Smooth muscle cell (in vitro differentiated cells): ENCODE measurements at regions not wholly inside any gene's neighbourhood (a gene's known extent, or its start where the extent isn't known, plus 50 kb on each side); places are given as distances from the start of the nearest gene placed in this dataset.
"Not testable (repeated sequence)": the region's sequence is repeated elsewhere in the genome, so short reads cannot be mapped to it uniquely, and the experiment has no call there.

Experiments used
- DNase-seq: peaks from one replicate; lab custom pipeline; 2025; ENCODE audit not compliant: unreplicated experiment; lab: John Stamatoyannopoulos, UW
- H2AFZ ChIP-seq: fragments of 200-600 bp; sonication (generic); 2 replicates; pipeline ENCODE4 v1.6.0; 2016; ENCODE audit warnings: antibody characterized with exemption, low read depth, mild to moderate bottlenecking
- H3F3A ChIP-seq: fragments of 200-600 bp; sonication (generic); 2 replicates; pipeline ENCODE4 v1.6.0; 2017; ENCODE audit warnings: antibody characterized with exemption, low read depth
- H3K27ac ChIP-seq: fragments of 200-600 bp; sonication (generic); 2 replicates; pipeline ENCODE4 v1.5.1; 2016; ENCODE audit warnings: low read depth, mild to moderate bottlenecking
- H3K27me3 ChIP-seq: fragments of 200-600 bp; sonication (generic); 2 replicates; pipeline ENCODE4 v1.6.1; 2016; ENCODE audit warnings: low read depth, mild to moderate bottlenecking
- H3K36me3 ChIP-seq: fragments of 200-600 bp; sonication (generic); 2 replicates; pipeline ENCODE4 v1.5.1; 2016; ENCODE audit warnings: low read depth
- H3K4me1 ChIP-seq: fragments of 200-600 bp; sonication (generic); 2 replicates; pipeline ENCODE4 v1.5.1; 2016; ENCODE audit warnings: low read depth
- H3K4me2 ChIP-seq: fragments of 200-600 bp; sonication (generic); 2 replicates; pipeline ENCODE4 v1.6.0; 2016; ENCODE audit warnings: mild to moderate bottlenecking
- H3K4me3 ChIP-seq: fragments of 200-600 bp; sonication (generic); 2 replicates; pipeline ENCODE4 v1.5.1; 2016; ENCODE audit warnings: mild to moderate bottlenecking
- H3K79me2 ChIP-seq: fragments of 200-600 bp; sonication (generic); 2 replicates; pipeline ENCODE4 v1.6.0; 2016; ENCODE audit warnings: low read depth, mild to moderate bottlenecking
- H3K9ac ChIP-seq: fragments of 200-600 bp; sonication (generic); 2 replicates; pipeline ENCODE4 v1.6.0; 2016; ENCODE audit warnings: low read depth
- H3K9me3 ChIP-seq: fragments of 200-600 bp; sonication (generic); replicated peaks from 2 replicates; pipeline ENCODE4 v1.5.1; 2016; ENCODE audit warnings: low read depth
- H4K20me1 ChIP-seq: fragments of 200-600 bp; sonication (generic); 2 replicates; pipeline ENCODE4 v1.6.0; 2016; ENCODE audit warnings: low read depth
- WGBS: methylation state at CpG from one replicate; pipeline ENCODE4 v1.1.7; 2016; ENCODE audit warnings: low lambda C conversion rate; 5-methylcytosine and 5-hydroxymethylcytosine counted together
- TF ChIP-seq, protein P1 (sequence below): fragments of 200-600 bp; sonication (generic); IDR thresholded peaks from 2 replicates; pipeline ENCODE4 v1.5.1; 2017; ENCODE audit warnings: borderline replicate concordance, mild to moderate bottlenecking, antibody characterized with exemption; ENCODE audit not compliant: insufficient read depth, poor library complexity, severe bottlenecking

DNA sequence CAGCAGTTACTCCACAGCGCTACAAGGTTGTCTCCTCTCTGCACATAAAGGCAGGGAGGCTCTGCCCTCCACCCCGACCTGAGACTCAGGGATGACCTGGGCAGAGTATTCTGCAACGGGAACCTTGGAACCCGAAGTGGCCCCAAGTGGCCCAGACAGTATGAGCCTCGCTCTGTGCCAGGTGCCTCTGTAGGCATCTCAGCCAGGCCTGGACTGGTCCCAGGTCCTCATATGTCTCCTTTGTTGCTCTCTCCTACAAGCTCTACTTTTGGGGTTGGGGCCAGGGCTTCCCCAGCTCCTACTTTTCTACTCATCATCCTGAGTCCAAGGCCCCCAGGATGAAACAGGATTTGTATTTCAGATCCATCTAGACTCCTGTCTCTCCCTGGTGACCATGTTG lies 241.5 kb upstream of the PRSS1 start:
- no peaks in the 10 kb centered on the region for H3F3A ChIP-seq
- no peaks in the 10 kb centered on the region for H3K4me1 ChIP-seq
- no peaks in the 10 kb centered on the region for H3K36me3 ChIP-seq
- peak overlapping the region; percentile 67 for H3K27ac ChIP-seq
- H2AFZ ChIP-seq = no peak overlapping the region
- no peak overlapping the region for H3K4me2 ChIP-seq
- no peak overlapping the region for H3K9ac ChIP-seq
- TF ChIP-seq, protein P1, sequence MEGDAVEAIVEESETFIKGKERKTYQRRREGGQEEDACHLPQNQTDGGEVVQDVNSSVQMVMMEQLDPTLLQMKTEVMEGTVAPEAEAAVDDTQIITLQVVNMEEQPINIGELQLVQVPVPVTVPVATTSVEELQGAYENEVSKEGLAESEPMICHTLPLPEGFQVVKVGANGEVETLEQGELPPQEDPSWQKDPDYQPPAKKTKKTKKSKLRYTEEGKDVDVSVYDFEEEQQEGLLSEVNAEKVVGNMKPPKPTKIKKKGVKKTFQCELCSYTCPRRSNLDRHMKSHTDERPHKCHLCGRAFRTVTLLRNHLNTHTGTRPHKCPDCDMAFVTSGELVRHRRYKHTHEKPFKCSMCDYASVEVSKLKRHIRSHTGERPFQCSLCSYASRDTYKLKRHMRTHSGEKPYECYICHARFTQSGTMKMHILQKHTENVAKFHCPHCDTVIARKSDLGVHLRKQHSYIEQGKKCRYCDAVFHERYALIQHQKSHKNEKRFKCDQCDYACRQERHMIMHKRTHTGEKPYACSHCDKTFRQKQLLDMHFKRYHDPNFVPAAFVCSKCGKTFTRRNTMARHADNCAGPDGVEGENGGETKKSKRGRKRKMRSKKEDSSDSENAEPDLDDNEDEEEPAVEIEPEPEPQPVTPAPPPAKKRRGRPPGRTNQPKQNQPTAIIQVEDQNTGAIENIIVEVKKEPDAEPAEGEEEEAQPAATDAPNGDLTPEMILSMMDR = no peak
- H3K4me3 ChIP-seq = no peak overlapping the region
- DNase-seq = no peak
- no peaks in the 10 kb centered on the region for H3K27me3 ChIP-seq
- H3K9me3 ChIP-seq = no peaks in the 10 kb centered on the region
- H4K20me1 ChIP-seq = no peaks in the 10 kb centered on the region
- H3K79me2 ChIP-seq = no peaks in the 10 kb centered on the region
- WGBS = 96% methylated on average over 5 of the region's 5 CpGs

DNA sequence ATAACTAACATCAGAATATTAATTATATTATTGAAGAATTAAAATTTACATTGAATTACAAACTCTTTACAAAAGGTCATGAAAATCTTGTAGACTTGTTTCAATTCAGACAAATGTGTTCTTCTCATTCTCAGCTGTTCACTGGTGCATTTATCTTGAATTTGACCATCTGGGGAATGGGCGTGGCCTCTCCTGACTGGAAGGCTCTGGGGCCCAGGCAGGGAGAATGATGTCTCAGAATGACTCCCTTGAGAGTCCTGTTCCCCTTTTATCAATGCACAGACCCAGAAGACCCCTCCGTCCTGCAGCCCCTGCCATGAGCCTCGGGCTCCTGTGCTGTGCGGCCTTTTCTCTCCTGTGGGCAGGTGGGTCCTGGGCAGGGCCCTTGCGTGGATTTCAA lies 242.2 kb upstream of the PRSS1 start:
- not testable (repeated sequence) for H3K9ac ChIP-seq, H4K20me1 ChIP-seq, H2AFZ ChIP-seq, DNase-seq, H3F3A ChIP-seq, H3K36me3 ChIP-seq, H3K4me1 ChIP-seq, H3K27me3 ChIP-seq, H3K9me3 ChIP-seq, H3K4me3 ChIP-seq, H3K4me2 ChIP-seq, H3K79me2 ChIP-seq, H3K27ac ChIP-seq
- WGBS = 89% methylated on average over 5 of the region's 5 CpGs

GRCh38 chr7:142506601-142507000 lies 242.7 kb upstream of the PRSS1 start:
- Histone ChIP-seq H3K9ac (no peak overlapping the region), H3K27me3 (no peaks in the 10 kb centered on the region), H3K27ac (no peak overlapping the region), H3K4me3 (no peak overlapping the region), H3K36me3 (no peaks in the 10 kb centered on the region), H3K9me3 (no peaks in the 10 kb centered on the region), H4K20me1 (no peaks in the 10 kb centered on the region), H3K79me2 (no peaks in the 10 kb centered on the region), H2AFZ (no peak overlapping the region), H3K4me2 (no peak overlapping the region), H3K4me1 (no peaks in the 10 kb centered on the region), H3F3A (no peaks in the 10 kb centered on the region)
- DNase-seq = no peak
- WGBS = 60% methylated on average over 3 of the region's 3 CpGs
- TF ChIP-seq, protein P1 = no peak

- H3K79me2 ChIP-seq, H3K4me1 ChIP-seq, H3K36me3 ChIP-seq, DNase-seq, H2AFZ ChIP-seq, H3K4me3 ChIP-seq, H3K4me2 ChIP-seq, H3K27me3 ChIP-seq, H3K27ac ChIP-seq, H4K20me1 ChIP-seq, H3F3A ChIP-seq, H3K9ac ChIP-seq, H3K9me3 ChIP-seq: not testable (repeated sequence)
- WGBS = 61% methylated on average over 8 of the region's 8 CpGs
These were observed 245.3 kb upstream of the PRSS1 start for GRCh38 chr7:142503949-142504348.

GRCh38 chr7:142503036-142503435 lies 245.2 kb upstream of the PRSS58 start:
- Histone ChIP-seq H3K27ac (no peak overlapping the region), H4K20me1 (no peaks in the 10 kb centered on the region), H3F3A (no peaks in the 10 kb centered on the region), H3K79me2 (no peaks in the 10 kb centered on the region), H3K4me3 (no peak overlapping the region), H3K9ac (no peak overlapping the region), H3K4me1 (no peaks in the 10 kb centered on the region), H3K4me2 (no peak overlapping the region), H2AFZ (no peak overlapping the region), H3K36me3 (no peaks in the 10 kb centered on the region), H3K27me3 (no peaks in the 10 kb centered on the region), H3K9me3 (no peaks in the 10 kb centered on the region)
- TF ChIP-seq, protein P1 = no peak
- no peak for DNase-seq
- WGBS = 84% methylated on average over 6 of the region's 6 CpGs
